Keratinocyte (primary cell): ENCODE measurements at regions not wholly inside any gene's neighbourhood (a gene's known extent, or its start where the extent isn't known, plus 50 kb on each side); places are given as distances from the start of the nearest gene placed in this dataset.

Experiments used
- DNase-seq: peaks from one replicate; pipeline ENCODE4 v3.0.0-alpha.2; 2011; ENCODE audit warnings: low read depth, missing footprints, low spot score
- FAIRE-seq: peaks from 2 replicates; lab custom pipeline; 2011; peaks lifted over from hg19 to GRCh38; lab: Jason Lieb, UNC
- H2AFZ ChIP-seq: 2 replicates; pipeline ENCODE4 v1.6.0; 2012; ENCODE audit warnings: low read length, control low read depth, inconsistent platforms; ENCODE audit not compliant: control insufficient read depth
- H3K27ac ChIP-seq: 2 replicates; pipeline ENCODE4 v1.5.1; 2011; ENCODE audit warnings: low read length; ENCODE audit not compliant: control insufficient read depth, insufficient read depth
- H3K27me3 ChIP-seq: 3 replicates; pipeline ENCODE4 v1.6.0; 2011; ENCODE audit warnings: low read length; ENCODE audit not compliant: control insufficient read depth, insufficient read depth; ENCODE audit errors: extremely low read depth
- H3K36me3 ChIP-seq, 2 experiments: 2 replicates in 1 of 2; 3 replicates in 1 of 2; pipeline ENCODE4 v1.5.1; 2011; ENCODE audit warnings: low read length in 2 of 2, mild to moderate bottlenecking in 1 of 2; ENCODE audit not compliant: control insufficient read depth in 2 of 2, insufficient read depth in 2 of 2; ENCODE audit errors: extremely low read depth in 1 of 2
- H3K4me1 ChIP-seq: 3 replicates; pipeline ENCODE4 v1.5.1; 2011; ENCODE audit warnings: low read length; ENCODE audit not compliant: control insufficient read depth, insufficient read depth; ENCODE audit errors: extremely low read depth
- H3K4me2 ChIP-seq: 3 replicates; pipeline ENCODE4 v1.6.0; 2011; ENCODE audit warnings: low read depth, low read length; ENCODE audit not compliant: control insufficient read depth, insufficient read depth; ENCODE audit errors: extremely low read depth
- H3K4me3 ChIP-seq, 3 experiments: fragments of 200-600 bp in 1 of 3; sonication (generic) in 1 of 3; 2 replicates in 2 of 3; 3 replicates in 1 of 3; pipeline ENCODE4 v1.5.1; 2011 to 2016; ENCODE audit warnings: low read length in 3 of 3, mild to moderate bottlenecking in 3 of 3, control low read depth in 2 of 3, inconsistent platforms in 1 of 3, low read depth in 1 of 3, mixed read lengths in 1 of 3, mixed run types in 1 of 3, moderate library complexity in 1 of 3; ENCODE audit not compliant: control insufficient read depth in 2 of 3, insufficient read depth in 2 of 3; ENCODE audit errors: extremely low read depth in 1 of 3
- H3K79me2 ChIP-seq: 2 replicates; pipeline ENCODE4 v1.6.0; 2012; ENCODE audit warnings: low read length; ENCODE audit not compliant: control insufficient read depth, insufficient read depth
- H3K9ac ChIP-seq: 3 replicates; pipeline ENCODE4 v1.6.0; 2011; ENCODE audit warnings: low read length; ENCODE audit not compliant: control insufficient read depth, insufficient read depth; ENCODE audit errors: extremely low read depth
- H3K9me1 ChIP-seq: 3 replicates; pipeline ENCODE4 v1.6.0; 2011; ENCODE audit warnings: low read length; ENCODE audit not compliant: control insufficient read depth, insufficient read depth; ENCODE audit errors: extremely low read depth
- H3K9me3 ChIP-seq: 2 replicates; pipeline ENCODE4 v1.5.1; 2012; ENCODE audit warnings: low read depth, low read length; ENCODE audit not compliant: control insufficient read depth
- H4K20me1 ChIP-seq: 3 replicates; pipeline ENCODE4 v1.6.0; 2011; ENCODE audit warnings: low read length; ENCODE audit not compliant: control insufficient read depth, insufficient read depth; ENCODE audit errors: extremely low read depth
- CTCF ChIP-seq, 3 experiments: IDR thresholded peaks in 1 of 3; conservative IDR thresholded peaks in 1 of 3; optimal IDR thresholded peaks in 1 of 3; 2 replicates in 2 of 3; 3 replicates in 1 of 3; pipeline versions ENCODE3 to v1.5.1; 2011; ENCODE audit warnings: low read length in 3 of 3, mild to moderate bottlenecking in 3 of 3, moderate library complexity in 2 of 3, control low read depth in 1 of 3, inconsistent platforms in 1 of 3; ENCODE audit not compliant: insufficient read depth in 2 of 3; ENCODE audit errors: extremely low read depth in 1 of 3
- EZH2 ChIP-seq: IDR thresholded peaks from one replicate; pipeline ENCODE4 v1.6.1; 2012; ENCODE audit warnings: inconsistent platforms, mild to moderate bottlenecking, low read length, moderate library complexity
- dilution Hi-C: fragments of 300-500 bp; cut with MboI; formaldehyde crosslinking; loops from one replicate; pipeline ENCODE4 v1.7.0; 2020; ENCODE audit warnings: low sequenced_read_pairs; ENCODE audit not compliant: extremely low pct_ligation_motif_present

- Histone ChIP-seq H3K27ac (no peak overlapping the region), H3K4me3 (no peak overlapping the region), H3K27me3 (no peaks in the 10 kb centered on the region), H3K9ac (no peak overlapping the region), H3K9me1 (no peaks in the 10 kb centered on the region), H3K79me2 (no peaks in the 10 kb centered on the region), H3K9me3 (peaks cover 2% of the 10 kb centered on the region), H3K36me3 (no peaks in the 10 kb centered on the region), H2AFZ (no peak overlapping the region), H4K20me1 (no peaks in the 10 kb centered on the region), H3K4me1 (no peaks in the 10 kb centered on the region), H3K4me2 (no peak overlapping the region)
- DNase-seq (no peak), FAIRE-seq (no peak)
- no peak for TF ChIP-seq EZH2
- TF ChIP-seq CTCF (optimal IDR thresholded peaks at IDR 0.05 in 1 of 3, IDR thresholded peaks at IDR 0.05 in 1 of 3, conservative IDR thresholded peaks at IDR 0.05 in 1 of 3; ENCODE audit: extremely low read depth in 1 of 3, insufficient read depth in 2 of 3, low read length in 3 of 3) = no peak
- dilution Hi-C loops = no loop called here
Observed at GRCh38 chr1:105591681-105592080, 1464.8 kb upstream of the PRMT6 start.

- no peaks in the 10 kb centered on the region for H3K79me2 ChIP-seq
- H3K4me2 ChIP-seq = no peak overlapping the region
- no peaks in the 10 kb centered on the region for H3K27me3 ChIP-seq
- TF ChIP-seq CTCF (optimal IDR thresholded peaks at IDR 0.05 in 1 of 3, IDR thresholded peaks at IDR 0.05 in 1 of 3, conservative IDR thresholded peaks at IDR 0.05 in 1 of 3; ENCODE audit: extremely low read depth in 1 of 3, insufficient read depth in 2 of 3, low read length in 3 of 3) (no peak), EZH2 (no peak)
- H3K9me1 ChIP-seq = no peaks in the 10 kb centered on the region
- no peaks in the 10 kb centered on the region for H3K36me3 ChIP-seq
- no peak for DNase-seq
- FAIRE-seq = no peak
- H2AFZ ChIP-seq = no peak overlapping the region
- H3K4me3 ChIP-seq = no peak overlapping the region
- H3K9me3 ChIP-seq = peaks cover 2% of the 10 kb centered on the region
- H3K4me1 ChIP-seq = no peaks in the 10 kb centered on the region
- dilution Hi-C loops = no loop called here
- H4K20me1 ChIP-seq = no peaks in the 10 kb centered on the region
- H3K27ac ChIP-seq = no peak overlapping the region
- no peak overlapping the region for H3K9ac ChIP-seq
Observed at GRCh38 chr1:105608713-105609112, 1447.8 kb upstream of the PRMT6 start.
